Fibroblast of the aortic adventitia (primary cell): ENCODE measurements at regions not wholly inside any gene's neighbourhood (a gene's known extent, or its start where the extent isn't known, plus 50 kb on each side); places are given as distances from the start of the nearest gene placed in this dataset.

Experiments used
- DNase-seq: peaks from one replicate; pipeline ENCODE4 v3.0.0-alpha.2; 2010; ENCODE audit warnings: low read depth
- H3K4me3 ChIP-seq: 2 replicates; pipeline ENCODE4 v1.5.1; 2011; ENCODE audit warnings: low read depth, mild to moderate bottlenecking, control low read depth, low read length, moderate library complexity
- TF ChIP-seq, protein P1 (sequence below): IDR thresholded peaks from 2 replicates; pipeline ENCODE4 v1.5.1; 2011; ENCODE audit warnings: mild to moderate bottlenecking, low read length, control low read depth, inconsistent platforms; ENCODE audit not compliant: insufficient read depth

DNA sequence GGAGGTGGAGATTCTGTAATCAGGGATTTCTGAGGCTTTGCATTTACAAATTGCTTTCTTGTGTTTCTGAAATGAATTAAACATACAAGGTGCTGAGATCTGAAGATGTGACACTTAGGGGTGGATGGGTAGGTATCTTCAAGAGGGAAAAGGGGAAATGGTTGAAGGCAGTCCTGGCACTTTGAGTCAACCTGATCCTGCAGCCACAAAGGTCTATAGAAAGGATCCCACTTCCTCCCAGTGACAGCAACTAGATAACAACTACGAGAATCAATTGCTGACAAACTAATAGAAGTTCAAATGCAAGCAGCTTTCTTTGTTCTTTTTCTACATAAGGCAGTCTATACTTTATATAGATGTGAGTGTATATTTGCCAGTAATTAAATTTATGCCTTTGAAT lies 553.3 kb downstream of the MDFIC start:
- TF ChIP-seq, protein P1, sequence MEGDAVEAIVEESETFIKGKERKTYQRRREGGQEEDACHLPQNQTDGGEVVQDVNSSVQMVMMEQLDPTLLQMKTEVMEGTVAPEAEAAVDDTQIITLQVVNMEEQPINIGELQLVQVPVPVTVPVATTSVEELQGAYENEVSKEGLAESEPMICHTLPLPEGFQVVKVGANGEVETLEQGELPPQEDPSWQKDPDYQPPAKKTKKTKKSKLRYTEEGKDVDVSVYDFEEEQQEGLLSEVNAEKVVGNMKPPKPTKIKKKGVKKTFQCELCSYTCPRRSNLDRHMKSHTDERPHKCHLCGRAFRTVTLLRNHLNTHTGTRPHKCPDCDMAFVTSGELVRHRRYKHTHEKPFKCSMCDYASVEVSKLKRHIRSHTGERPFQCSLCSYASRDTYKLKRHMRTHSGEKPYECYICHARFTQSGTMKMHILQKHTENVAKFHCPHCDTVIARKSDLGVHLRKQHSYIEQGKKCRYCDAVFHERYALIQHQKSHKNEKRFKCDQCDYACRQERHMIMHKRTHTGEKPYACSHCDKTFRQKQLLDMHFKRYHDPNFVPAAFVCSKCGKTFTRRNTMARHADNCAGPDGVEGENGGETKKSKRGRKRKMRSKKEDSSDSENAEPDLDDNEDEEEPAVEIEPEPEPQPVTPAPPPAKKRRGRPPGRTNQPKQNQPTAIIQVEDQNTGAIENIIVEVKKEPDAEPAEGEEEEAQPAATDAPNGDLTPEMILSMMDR = no peak

DNA sequence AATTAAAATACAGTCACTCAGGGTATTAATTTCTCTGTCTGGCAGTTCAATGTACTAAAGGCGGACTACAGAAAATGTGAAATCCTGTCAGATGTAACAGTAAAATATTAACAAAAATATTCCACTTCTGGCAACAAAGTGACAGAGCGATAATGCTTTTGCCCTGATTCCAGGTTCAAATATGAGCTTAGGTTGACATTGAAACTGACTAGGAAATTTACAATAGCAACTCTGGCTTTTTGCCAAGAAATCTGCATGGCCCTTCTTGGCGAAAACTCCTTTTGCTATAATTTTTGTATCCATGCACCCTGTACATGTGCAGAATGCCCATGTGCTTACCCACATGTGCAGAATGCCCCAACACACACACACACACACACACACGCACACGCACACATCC lies 552.2 kb downstream of the MDFIC start:
- H3K4me3 ChIP-seq = no peak overlapping the region
- no peak for DNase-seq

More for the DNA sequence above, 553.3 kb downstream of the MDFIC start:
- no peak for DNase-seq
- no peak overlapping the region for H3K4me3 ChIP-seq

DNA sequence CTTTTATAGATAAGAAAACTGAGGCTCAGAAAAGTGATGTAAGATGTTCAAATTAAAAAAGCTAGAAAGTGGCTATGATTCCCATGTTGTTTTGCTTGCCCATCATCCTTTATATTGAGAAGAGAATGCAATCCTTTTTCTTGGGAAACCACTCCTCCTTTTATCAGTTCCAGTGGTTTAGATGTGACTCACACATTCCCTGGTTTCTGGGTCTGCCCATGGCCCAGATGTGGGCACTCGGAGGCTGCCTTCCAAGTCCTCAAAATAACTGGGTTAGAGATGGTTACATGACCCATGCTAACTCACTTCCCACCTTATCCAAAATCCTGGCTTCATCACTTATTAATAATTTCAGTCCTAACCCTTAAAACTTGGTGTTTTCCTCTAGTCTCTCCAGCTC lies 550.0 kb downstream of the MDFIC start:
- H3K4me3 ChIP-seq = no peak overlapping the region
- TF ChIP-seq, protein P1 = no peak
- DNase-seq = peak; percentile 70

More for the DNA sequence above, 552.2 kb downstream of the MDFIC start:
- TF ChIP-seq, protein P1 = no peak

DNA sequence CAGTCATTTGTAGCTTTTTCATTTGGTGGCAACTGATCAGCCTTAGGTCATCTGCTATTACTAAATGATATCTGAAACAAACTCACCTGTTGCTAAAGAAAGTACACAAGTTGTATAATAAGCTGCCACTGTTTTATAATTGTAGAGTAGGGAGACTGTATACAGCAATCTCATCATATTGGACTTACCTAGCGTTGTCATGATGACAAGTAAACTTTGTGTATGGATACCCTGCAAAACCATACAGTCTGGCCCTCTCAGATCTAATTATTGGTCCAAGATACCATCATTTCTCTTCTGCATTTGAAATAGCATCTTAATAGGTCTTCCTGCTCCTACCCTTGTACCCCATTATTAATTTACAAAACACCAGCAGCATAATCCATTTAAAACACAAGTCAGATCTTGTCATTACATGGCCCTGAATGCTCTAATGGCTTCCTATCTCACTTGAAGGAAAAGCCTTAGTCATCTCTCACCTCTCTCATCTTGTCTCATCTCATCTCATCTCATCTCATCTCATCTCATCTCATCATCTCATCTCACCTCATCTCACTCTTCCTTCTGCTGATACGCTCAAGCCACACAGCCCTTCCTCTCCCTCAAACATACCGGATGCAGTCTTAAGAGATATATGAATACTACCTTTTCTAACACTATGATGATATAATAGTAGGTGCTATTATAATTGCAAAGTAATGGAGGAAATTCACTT lies 540.6 kb downstream of the MDFIC start:
- DNase-seq = no peak
- H3K4me3 ChIP-seq = no peak overlapping the region
- TF ChIP-seq, protein P1 = no peak

DNA sequence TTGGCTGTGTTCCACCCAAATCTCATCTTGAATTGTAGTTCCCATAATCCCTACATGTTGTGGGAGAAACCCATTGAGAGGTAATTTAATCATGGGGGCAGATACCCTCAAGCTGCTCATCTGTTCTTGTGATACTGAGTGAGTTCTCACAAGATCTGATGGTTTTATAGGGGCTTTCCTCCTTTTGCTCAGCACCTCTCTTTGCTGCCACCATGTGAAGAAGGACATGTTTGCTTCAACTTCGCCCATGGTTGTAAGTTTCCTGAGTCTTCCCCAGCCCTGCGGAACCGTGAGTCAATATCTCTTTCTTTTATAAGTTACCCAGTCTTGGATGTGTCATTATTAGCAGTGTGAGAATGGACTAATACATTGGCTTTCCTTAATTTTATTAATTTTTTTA lies 527.8 kb downstream of the MDFIC start:
- no peak for DNase-seq
- H3K4me3 ChIP-seq = no peak overlapping the region
- TF ChIP-seq, protein P1 = no peak

DNA sequence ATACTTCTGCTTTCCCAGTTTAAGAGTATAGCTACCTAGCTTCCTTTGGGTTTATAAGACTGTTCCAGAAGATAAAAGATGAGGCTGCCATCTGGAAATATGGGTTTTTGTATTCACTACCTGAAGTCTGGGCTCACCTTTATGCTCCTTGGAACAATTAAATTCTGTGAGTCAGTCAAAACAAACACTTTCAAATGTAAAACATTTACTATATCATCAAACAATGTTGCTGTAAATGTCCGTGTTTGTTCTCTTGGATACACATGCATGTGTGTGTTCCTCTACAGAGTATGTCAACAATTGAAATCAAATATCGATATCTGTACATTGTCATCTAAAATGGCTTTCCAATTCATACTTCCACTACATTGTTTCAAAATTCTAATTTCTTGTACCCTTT lies 525.6 kb downstream of the MDFIC start:
- TF ChIP-seq, protein P1 = no peak
- DNase-seq = no peak
- H3K4me3 ChIP-seq = no peak overlapping the region

DNA sequence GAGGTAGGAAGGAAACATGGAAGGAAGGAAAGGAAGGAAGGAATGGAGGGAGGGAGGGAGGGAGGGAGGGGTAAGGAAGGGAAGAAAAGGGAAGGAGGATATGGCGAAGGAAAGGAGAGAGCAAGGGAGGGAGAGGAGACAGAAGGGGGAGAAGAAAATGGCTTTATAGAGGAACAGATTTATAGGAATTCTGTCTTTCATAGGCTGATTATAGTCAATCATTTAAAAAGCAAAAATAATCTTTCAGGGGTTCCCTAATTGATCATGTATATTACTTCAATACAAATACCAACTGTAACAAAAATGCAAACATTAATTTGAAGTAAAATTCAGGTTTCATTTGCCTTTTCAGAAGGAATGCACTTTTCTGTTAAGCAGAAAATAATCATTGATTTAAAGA lies 519.1 kb downstream of the MDFIC start:
- DNase-seq = no peak
- TF ChIP-seq, protein P1 = no peak
- no peak overlapping the region for H3K4me3 ChIP-seq
